ENCODE measurements at regions not wholly inside any gene's neighbourhood (a gene's known extent, or its start where the extent isn't known, plus 50 kb on each side); places are given as distances from the start of the nearest gene placed in this dataset.

DNA sequence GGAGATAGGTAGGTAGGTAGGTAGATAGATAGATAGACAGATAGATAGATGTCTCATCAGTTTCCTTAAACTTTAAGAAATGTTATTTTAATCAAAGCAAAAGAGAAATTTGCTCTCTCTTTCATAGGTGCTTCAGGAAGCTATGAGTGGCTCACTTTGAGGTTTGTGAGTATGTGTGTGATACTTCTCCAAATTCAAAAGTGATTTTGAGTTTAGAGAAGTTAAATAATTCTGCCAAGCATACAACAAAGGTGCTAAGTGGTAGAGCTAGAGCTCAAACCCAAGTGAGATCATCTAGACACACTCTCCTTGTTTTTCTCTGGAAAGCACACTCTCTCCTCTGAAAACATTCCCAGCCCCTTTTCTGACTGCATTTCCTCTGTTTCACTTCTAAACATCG is 156.2 kb downstream of the EDN1 start:
- TF ChIP-seq, protein P1, sequence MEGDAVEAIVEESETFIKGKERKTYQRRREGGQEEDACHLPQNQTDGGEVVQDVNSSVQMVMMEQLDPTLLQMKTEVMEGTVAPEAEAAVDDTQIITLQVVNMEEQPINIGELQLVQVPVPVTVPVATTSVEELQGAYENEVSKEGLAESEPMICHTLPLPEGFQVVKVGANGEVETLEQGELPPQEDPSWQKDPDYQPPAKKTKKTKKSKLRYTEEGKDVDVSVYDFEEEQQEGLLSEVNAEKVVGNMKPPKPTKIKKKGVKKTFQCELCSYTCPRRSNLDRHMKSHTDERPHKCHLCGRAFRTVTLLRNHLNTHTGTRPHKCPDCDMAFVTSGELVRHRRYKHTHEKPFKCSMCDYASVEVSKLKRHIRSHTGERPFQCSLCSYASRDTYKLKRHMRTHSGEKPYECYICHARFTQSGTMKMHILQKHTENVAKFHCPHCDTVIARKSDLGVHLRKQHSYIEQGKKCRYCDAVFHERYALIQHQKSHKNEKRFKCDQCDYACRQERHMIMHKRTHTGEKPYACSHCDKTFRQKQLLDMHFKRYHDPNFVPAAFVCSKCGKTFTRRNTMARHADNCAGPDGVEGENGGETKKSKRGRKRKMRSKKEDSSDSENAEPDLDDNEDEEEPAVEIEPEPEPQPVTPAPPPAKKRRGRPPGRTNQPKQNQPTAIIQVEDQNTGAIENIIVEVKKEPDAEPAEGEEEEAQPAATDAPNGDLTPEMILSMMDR (conservative IDR thresholded peaks at IDR 0.05), result no peak
- Histone ChIP-seq H3T11ph (ENCODE audit: low read length) (no peak overlapping the region), H3K4me2 (ENCODE audit: insufficient read depth, insufficient read length, low read length) (no peak overlapping the region), H2AFZ (ENCODE audit: low read length) (no peak overlapping the region), H4K8ac (replicated peaks; ENCODE audit: insufficient read length, low read depth, low read length) (no peak overlapping the region), H3K79me1 (ENCODE audit: insufficient read depth, low read depth, low read length, poor library complexity, severe bottlenecking) (no peaks in the 10 kb centered on the region), H3K27ac (ENCODE audit: insufficient read length, low read depth, low read length) (no peak overlapping the region), H3K4me1 (ENCODE audit: insufficient read depth, low read length) (no peaks in the 10 kb centered on the region), H3K9ac (ENCODE audit: extremely low read depth, insufficient read length, low read length) (no peak overlapping the region), H3K56ac (ENCODE audit: insufficient read length, low read depth, low read length) (no peak overlapping the region), H2AK5ac (ENCODE audit: insufficient read length, low read length) (no peak overlapping the region), H2BK12ac (ENCODE audit: insufficient read length, low read depth, low read length) (no peak overlapping the region), H3K9me3 (ENCODE audit: control insufficient read depth, low read depth, low read length) (no peaks in the 10 kb centered on the region), H2BK120ac (ENCODE audit: low read depth, low read length, poor library complexity, severe bottlenecking) (no peak overlapping the region), H4K5ac (ENCODE audit: insufficient read length, low read depth, low read length) (no peak overlapping the region), H3K27me3 (ENCODE audit: insufficient read depth, low read length) (no peaks in the 10 kb centered on the region), H3K79me2 (ENCODE audit: insufficient read depth, low read length) (no peaks in the 10 kb centered on the region), H4K91ac (ENCODE audit: insufficient read length, low read depth, low read length) (no peak overlapping the region), H3K23me2 (ENCODE audit: insufficient read length, low read depth, low read length, poor library complexity, severe bottlenecking) (no peaks in the 10 kb centered on the region), H2BK5ac (ENCODE audit: insufficient read length, low read length) (no peak overlapping the region), H3K4ac (ENCODE audit: low read depth, low read length) (no peak overlapping the region), H2BK20ac (ENCODE audit: low read depth, low read length, poor library complexity, severe bottlenecking) (no peak overlapping the region), H3K14ac (ENCODE audit: insufficient read depth, low read length) (no peak overlapping the region), H4K20me1 (ENCODE audit: control insufficient read depth, insufficient read depth, insufficient read length) (no peaks in the 10 kb centered on the region), H3K18ac (ENCODE audit: insufficient read length, low read depth, low read length) (no peak overlapping the region), H3K23ac (ENCODE audit: insufficient read length, low read depth, low read length) (no peak overlapping the region), H2BK15ac (ENCODE audit: low read depth, low read length) (no peak overlapping the region)
- WGBS (ENCODE audit: extremely low coverage, insufficient read length, low lambda C conversion rate), result no CpG with 5 or more reads among the region's 1 CpG
- Mint-ChIP-seq H3K4me1 (peaks cover 0 to 2% of the 10 kb centered on the region in 2 experiments; a peak in 1 of 4 replicates), H3K4me3 (no peak overlapping the region), H3K27me3 (ENCODE audit: low read depth) (no peaks in the 10 kb centered on the region), H3K27ac (no peak overlapping the region; a peak in 1 of 7 replicates), H3K9me3 (no peaks in the 10 kb centered on the region), H3K36me3 (ENCODE audit: insufficient read depth in 1 of 3, low read depth in 3 of 3) (no peaks in the 10 kb centered on the region)
- no peak for DNase-seq

All from H9 (cell line).